H9 (cell line): ENCODE measurements at regions not wholly inside any gene's neighbourhood (a gene's known extent, or its start where the extent isn't known, plus 50 kb on each side); places are given as distances from the start of the nearest gene placed in this dataset.
"Not testable (repeated sequence)": the region's sequence is repeated elsewhere in the genome, so short reads cannot be mapped to it uniquely, and the experiment has no call there.

Experiments used
- DNase-seq: peaks from one replicate; pipeline ENCODE4 v3.0.0-alpha.2; 2017
- H2AFZ ChIP-seq: one replicate; pipeline ENCODE4 v1.6.1; 2013; ENCODE audit warnings: mild to moderate bottlenecking, low read length, control low read depth, moderate library complexity
- H2AK5ac ChIP-seq: 2 replicates; pipeline ENCODE4 v1.6.1; 2013; ENCODE audit warnings: low read length, control low read depth, mixed read lengths; ENCODE audit not compliant: insufficient read length
- H2BK120ac ChIP-seq: one replicate; pipeline ENCODE4 v1.6.1; 2013; ENCODE audit warnings: low read depth, mild to moderate bottlenecking, low read length, control low read depth, inconsistent platforms; ENCODE audit not compliant: poor library complexity, severe bottlenecking
- H2BK12ac ChIP-seq: 2 replicates; pipeline ENCODE4 v1.6.1; 2013; ENCODE audit warnings: low read length, control low read depth, mixed read lengths, low read depth; ENCODE audit not compliant: insufficient read length
- H2BK15ac ChIP-seq: 2 replicates; pipeline ENCODE4 v1.6.1; 2013; ENCODE audit warnings: low read depth, low read length, control low read depth
- H2BK20ac ChIP-seq: one replicate; pipeline ENCODE4 v1.6.1; 2013; ENCODE audit warnings: low read depth, mild to moderate bottlenecking, low read length, control low read depth, inconsistent platforms; ENCODE audit not compliant: poor library complexity, severe bottlenecking
- H2BK5ac ChIP-seq: 2 replicates; pipeline ENCODE4 v1.6.1; 2013; ENCODE audit warnings: low read length, control low read depth, mixed read lengths; ENCODE audit not compliant: insufficient read length
- H3K14ac ChIP-seq: 2 replicates; pipeline ENCODE4 v1.6.1; 2013; ENCODE audit warnings: low read length, control low read depth; ENCODE audit not compliant: insufficient read depth
- H3K18ac ChIP-seq: 2 replicates; pipeline ENCODE4 v1.6.1; 2013; ENCODE audit warnings: low read depth, mild to moderate bottlenecking, mixed read lengths, low read length, control low read depth; ENCODE audit not compliant: insufficient read length
- H3K23ac ChIP-seq: 2 replicates; pipeline ENCODE4 v1.6.1; 2013; ENCODE audit warnings: low read length, control low read depth, mixed read lengths, low read depth; ENCODE audit not compliant: insufficient read length
- H3K23me2 ChIP-seq: 2 replicates; pipeline ENCODE4 v1.6.1; 2013; ENCODE audit warnings: low read depth, mild to moderate bottlenecking, mixed read lengths, low read length, control low read depth; ENCODE audit not compliant: insufficient read length, poor library complexity, severe bottlenecking
- H3K27ac ChIP-seq: 2 replicates; pipeline ENCODE4 v1.5.1; 2013; ENCODE audit warnings: low read length, control low read depth, mixed read lengths, low read depth; ENCODE audit not compliant: insufficient read length
- H3K27me3 ChIP-seq: 2 replicates; pipeline ENCODE4 v1.6.1; 2013; ENCODE audit warnings: low read length, control low read depth, inconsistent platforms; ENCODE audit not compliant: insufficient read depth
- H3K4ac ChIP-seq: 2 replicates; pipeline ENCODE4 v1.6.1; 2013; ENCODE audit warnings: low read depth, mild to moderate bottlenecking, control low read depth, inconsistent platforms, low read length, moderate library complexity
- H3K4me1 ChIP-seq: 2 replicates; pipeline ENCODE4 v1.6.1; 2013; ENCODE audit warnings: low read length, control low read depth, inconsistent platforms; ENCODE audit not compliant: insufficient read depth
- H3K4me2 ChIP-seq: 2 replicates; pipeline ENCODE4 v1.6.1; 2013; ENCODE audit warnings: low read length, control low read depth, mixed read lengths; ENCODE audit not compliant: insufficient read length, insufficient read depth
- H3K56ac ChIP-seq: 2 replicates; pipeline ENCODE4 v1.6.1; 2013; ENCODE audit warnings: low read depth, mild to moderate bottlenecking, mixed read lengths, low read length, control low read depth; ENCODE audit not compliant: insufficient read length
- H3K79me1 ChIP-seq: 2 replicates; pipeline ENCODE4 v1.6.1; 2013; ENCODE audit warnings: low read depth, mild to moderate bottlenecking, moderate library complexity, low read length, control low read depth, inconsistent platforms; ENCODE audit not compliant: insufficient read depth, poor library complexity, severe bottlenecking
- H3K79me2 ChIP-seq: 2 replicates; pipeline ENCODE4 v1.6.1; 2013; ENCODE audit warnings: low read length, control low read depth, inconsistent platforms; ENCODE audit not compliant: insufficient read depth
- H3K9ac ChIP-seq: 2 replicates; pipeline ENCODE4 v1.6.1; 2013; ENCODE audit warnings: low read length, control low read depth, mixed read lengths; ENCODE audit not compliant: insufficient read length; ENCODE audit errors: extremely low read depth
- H3K9me3 ChIP-seq: one replicate; pipeline ENCODE4 v1.6.1; 2013; ENCODE audit warnings: low read depth, low read length, inconsistent platforms; ENCODE audit not compliant: control insufficient read depth
- H3T11ph ChIP-seq: one replicate; pipeline ENCODE4 v1.6.1; 2013; ENCODE audit warnings: mild to moderate bottlenecking, low read length, control low read depth, inconsistent platforms
- H4K20me1 ChIP-seq: one replicate; pipeline ENCODE4 v1.6.1; 2013; ENCODE audit not compliant: control insufficient read depth, insufficient read length, insufficient read depth
- H4K5ac ChIP-seq: 2 replicates; pipeline ENCODE4 v1.6.1; 2013; ENCODE audit warnings: low read depth, mild to moderate bottlenecking, mixed read lengths, low read length, control low read depth; ENCODE audit not compliant: insufficient read length
- H4K8ac ChIP-seq: replicated peaks from 2 replicates; pipeline ENCODE4 v1.6.1; 2013; ENCODE audit warnings: low read length, control low read depth, mixed read lengths, low read depth; ENCODE audit not compliant: insufficient read length
- H4K91ac ChIP-seq: 2 replicates; pipeline ENCODE4 v1.6.1; 2013; ENCODE audit warnings: low read depth, mild to moderate bottlenecking, moderate library complexity, mixed read lengths, low read length, control low read depth; ENCODE audit not compliant: insufficient read length
- H3K27ac Mint-ChIP-seq, 3 experiments: 2 replicates in 2 of 3; 3 replicates in 1 of 3; pipeline ENCODE4 v1.8.0; 2020 to 2021; ENCODE audit warnings: mixed read lengths in 3 of 3, mild to moderate bottlenecking in 1 of 3, moderate library complexity in 1 of 3
- H3K27me3 Mint-ChIP-seq: 2 replicates; pipeline ENCODE4 v1.8.0; 2021; ENCODE audit warnings: low read depth, mild to moderate bottlenecking, moderate library complexity, mixed read lengths
- H3K36me3 Mint-ChIP-seq, 3 experiments: 2 replicates in 2 of 3; 3 replicates in 1 of 3; pipeline ENCODE4 v1.8.0; 2020 to 2021; ENCODE audit warnings: low read depth in 3 of 3, mixed read lengths in 3 of 3; ENCODE audit not compliant: insufficient read depth in 1 of 3
- H3K4me1 Mint-ChIP-seq, 2 experiments: 2 replicates each; pipeline ENCODE4 v1.8.0; 2020; ENCODE audit warnings: mixed read lengths in 2 of 2
- H3K4me3 Mint-ChIP-seq, 2 experiments: 2 replicates in 1 of 2; 3 replicates in 1 of 2; pipeline ENCODE4 v1.8.0; 2020 to 2021; ENCODE audit warnings: mild to moderate bottlenecking in 2 of 2, mixed read lengths in 2 of 2, moderate library complexity in 1 of 2
- H3K9me3 Mint-ChIP-seq, 2 experiments: 2 replicates in 1 of 2; 3 replicates in 1 of 2; pipeline ENCODE4 v1.8.0; 2020; ENCODE audit warnings: mild to moderate bottlenecking in 2 of 2, mixed read lengths in 2 of 2, moderate library complexity in 1 of 2
- CTCF ChIP-seq: fragments of 200-600 bp; sonication (generic); conservative IDR thresholded peaks from 3 replicates; pipeline ENCODE4 v1.8.0; 2021; ENCODE audit warnings: antibody characterized with exemption, mild to moderate bottlenecking
- WGBS: extraction: QIAGEN DNeasy Blood & Tissue Kit; methylation state at CpG from one replicate; pipeline ENCODE4 v1.1.7; 2013; ENCODE audit warnings: missing lambda C conversion rate, low lambda C conversion rate, mixed read lengths; ENCODE audit not compliant: insufficient read length; ENCODE audit errors: extremely low coverage; 5-methylcytosine and 5-hydroxymethylcytosine counted together

GRCh38 chr2:62611854-62612253, 93.7 kb upstream of the EHBP1 start:
- no peaks in the 10 kb centered on the region for H3K9me3 ChIP-seq
- WGBS, result no CpG with 5 or more reads among the region's 2 CpGs
- H4K8ac ChIP-seq, result no peak overlapping the region
- H3K4me3 Mint-ChIP-seq, result no peak overlapping the region
- peaks cover 11 to 12% of the 10 kb centered on the region in 2 experiments for H3K9me3 Mint-ChIP-seq
- H2BK12ac ChIP-seq, result no peak overlapping the region
- no peak overlapping the region for H2BK120ac ChIP-seq
- no peak overlapping the region for H3K18ac ChIP-seq
- no peaks in the 10 kb centered on the region for H4K20me1 ChIP-seq
- H3K27ac Mint-ChIP-seq, result no peak overlapping the region
- H2BK15ac ChIP-seq, result no peak overlapping the region
- H2AFZ ChIP-seq, result no peak overlapping the region
- H2BK5ac ChIP-seq, result no peak overlapping the region
- DNase-seq, result no peak
- no peak for TF ChIP-seq CTCF
- H3K4me1 Mint-ChIP-seq, result peaks cover 0 to 3% of the 10 kb centered on the region in 2 experiments; a peak in 2 of 4 replicates
- no peak overlapping the region for H4K5ac ChIP-seq
- H3K79me1 ChIP-seq, result no peaks in the 10 kb centered on the region
- no peak overlapping the region for H2AK5ac ChIP-seq
- H3K23me2 ChIP-seq, result no peaks in the 10 kb centered on the region
- no peaks in the 10 kb centered on the region for H3K4me1 ChIP-seq
- no peak overlapping the region for H3K4ac ChIP-seq
- no peaks in the 10 kb centered on the region for H3K79me2 ChIP-seq
- H3K4me2 ChIP-seq, result no peak overlapping the region
- H3K9ac ChIP-seq, result no peak overlapping the region
- H3K27me3 Mint-ChIP-seq, result no peaks in the 10 kb centered on the region
- no peak overlapping the region for H3K56ac ChIP-seq
- H3K27me3 ChIP-seq, result no peaks in the 10 kb centered on the region
- no peak overlapping the region for H4K91ac ChIP-seq
- no peak overlapping the region for H3K23ac ChIP-seq
- H3K36me3 Mint-ChIP-seq, result peaks cover 0 to 7% (median 1%) of the 10 kb centered on the region in 3 experiments; a peak in 3 of 7 replicates
- no peak overlapping the region for H3K27ac ChIP-seq
- no peak overlapping the region for H2BK20ac ChIP-seq
- no peak overlapping the region for H3T11ph ChIP-seq
- H3K14ac ChIP-seq, result no peak overlapping the region

- DNase-seq, H3K23ac ChIP-seq, H2BK5ac ChIP-seq, H4K5ac ChIP-seq, H2AK5ac ChIP-seq, H3K27ac ChIP-seq, H3T11ph ChIP-seq, H3K4ac ChIP-seq, H3K4me3 Mint-ChIP-seq, H3K4me1 ChIP-seq, H3K27me3 ChIP-seq, H3K27me3 Mint-ChIP-seq, H4K20me1 ChIP-seq, H3K18ac ChIP-seq, H3K79me1 ChIP-seq, H3K79me2 ChIP-seq, H2BK120ac ChIP-seq, H3K14ac ChIP-seq, H4K91ac ChIP-seq, H3K4me1 Mint-ChIP-seq, H3K4me2 ChIP-seq, H4K8ac ChIP-seq, H3K23me2 ChIP-seq, H3K56ac ChIP-seq, H3K9ac ChIP-seq, H3K27ac Mint-ChIP-seq, H2AFZ ChIP-seq, H2BK12ac ChIP-seq, H2BK15ac ChIP-seq, H2BK20ac ChIP-seq: not testable (repeated sequence)
- H3K36me3 Mint-ChIP-seq, result peaks cover 11 to 24% (median 13%) of the 10 kb centered on the region in 3 experiments
- H3K9me3 Mint-ChIP-seq, result peaks cover 34 to 38% of the 10 kb centered on the region in 2 experiments
- H3K9me3 ChIP-seq, result peaks cover 11% of the 10 kb centered on the region
- no CpG with 5 or more reads among the region's 13 CpGs for WGBS
Observed at GRCh38 chr2:62605471-62605870, 99.5 kb upstream of the TMEM17 start.
